ENCODE measurements at regions not wholly inside any gene's neighbourhood (a gene's known extent, or its start where the extent isn't known, plus 50 kb on each side); places are given as distances from the start of the nearest gene placed in this dataset.
"Not testable (repeated sequence)": the region's sequence is repeated elsewhere in the genome, so short reads cannot be mapped to it uniquely, and the experiment has no call there.

DNA sequence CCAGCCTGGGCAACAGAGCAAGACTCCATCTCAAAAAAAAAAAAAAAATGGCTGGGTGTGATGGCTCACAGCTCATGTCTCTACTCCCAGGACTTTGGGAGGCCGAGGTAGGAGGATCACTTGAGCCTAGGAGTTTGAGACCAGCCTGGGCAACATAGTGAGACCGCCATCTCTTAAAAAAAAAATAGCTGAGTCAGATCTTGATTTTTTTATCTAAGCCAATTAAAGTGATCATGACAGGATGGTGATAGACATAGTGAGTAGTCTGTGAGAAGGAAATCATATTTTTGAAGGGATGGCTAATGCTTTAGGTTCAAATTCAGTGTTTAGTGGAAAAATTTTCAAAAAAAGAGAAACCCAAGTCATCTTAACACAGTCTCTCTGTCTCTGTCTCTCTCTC is 114.6 kb upstream of the JARID2 start:
- no peak for DNase-seq (ENCODE audit: low spot score)

DNA sequence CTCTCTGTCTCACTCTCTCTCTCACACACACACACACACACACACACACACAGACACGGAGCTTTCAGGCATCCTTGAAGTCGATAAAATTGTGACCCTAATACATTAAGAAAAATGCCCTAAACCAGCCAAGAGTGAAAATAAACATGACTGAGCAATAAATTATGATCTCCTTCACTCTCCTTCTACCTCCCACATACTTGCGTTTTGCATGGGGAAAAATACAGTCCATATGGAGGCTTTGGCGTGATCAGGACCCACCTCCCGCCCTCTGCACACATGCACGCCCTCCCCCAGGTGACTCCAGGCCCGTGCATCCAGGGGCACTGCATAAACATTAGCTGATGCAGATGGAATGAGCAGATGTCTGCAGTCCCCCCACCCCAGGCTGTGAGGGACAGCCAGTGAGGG is 114.2 kb upstream of the JARID2 start:
- DNase-seq (ENCODE audit: low spot score) = no peak

DNA sequence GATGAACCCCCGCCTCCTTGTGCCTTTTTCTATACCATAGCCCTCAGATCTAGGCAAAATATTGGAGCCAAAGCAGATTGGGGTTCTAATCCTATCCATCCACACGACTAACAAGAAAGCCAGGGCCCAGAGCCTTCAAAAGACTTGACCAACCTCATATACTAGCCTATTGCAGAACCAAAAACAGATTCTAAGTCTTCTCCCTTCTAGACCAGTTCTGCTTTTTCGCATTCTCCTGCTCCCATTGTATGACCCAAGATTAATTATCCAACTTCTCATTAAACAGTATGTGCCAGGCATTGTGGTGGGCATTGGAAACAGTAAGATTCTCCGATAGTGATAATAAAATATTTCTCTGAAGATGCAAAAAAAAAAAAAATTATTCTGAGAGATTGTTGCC is 113.7 kb upstream of the JARID2 start:
- no peak for DNase-seq (ENCODE audit: low spot score)

DNA sequence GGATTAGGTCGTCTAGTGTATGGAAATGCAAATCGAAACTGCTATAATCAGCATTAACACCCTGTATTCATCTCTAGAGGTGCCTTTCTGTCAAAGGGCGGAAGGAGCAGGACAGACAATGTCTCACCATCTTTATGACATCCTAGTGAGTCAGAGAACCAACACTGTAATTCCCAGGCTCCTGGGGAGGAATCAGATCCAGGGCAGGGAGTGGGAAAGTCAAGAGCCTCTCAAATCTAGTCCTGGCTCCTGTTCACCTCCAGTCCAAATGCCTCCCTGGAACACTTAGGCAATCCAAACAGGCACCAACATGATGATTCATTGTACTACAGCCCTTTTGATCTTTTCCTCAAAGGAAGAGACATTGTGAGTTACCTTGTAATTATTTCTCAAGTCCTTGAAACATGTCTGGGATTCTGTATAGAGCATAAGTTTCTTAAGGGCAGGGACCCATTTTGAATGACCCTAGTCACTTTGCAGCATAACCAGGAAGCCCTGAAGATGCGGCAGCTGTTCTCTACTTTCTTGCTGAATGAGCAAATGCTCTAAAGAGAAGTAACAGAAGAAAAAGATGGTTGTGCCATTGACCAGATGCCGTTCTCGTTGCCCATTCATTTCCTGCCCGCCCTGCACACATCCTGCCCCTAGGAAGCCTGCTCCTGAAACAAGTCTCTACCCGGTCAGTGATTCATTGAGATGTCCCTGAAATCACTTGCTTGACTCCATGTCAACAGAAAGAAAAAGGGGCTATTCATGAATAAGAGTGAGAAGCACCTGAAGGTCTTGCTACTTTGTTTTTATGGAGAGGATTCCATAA is 112.8 kb upstream of the JARID2 start:
- peak; percentile 43 for DNase-seq (ENCODE audit: low spot score)

DNA sequence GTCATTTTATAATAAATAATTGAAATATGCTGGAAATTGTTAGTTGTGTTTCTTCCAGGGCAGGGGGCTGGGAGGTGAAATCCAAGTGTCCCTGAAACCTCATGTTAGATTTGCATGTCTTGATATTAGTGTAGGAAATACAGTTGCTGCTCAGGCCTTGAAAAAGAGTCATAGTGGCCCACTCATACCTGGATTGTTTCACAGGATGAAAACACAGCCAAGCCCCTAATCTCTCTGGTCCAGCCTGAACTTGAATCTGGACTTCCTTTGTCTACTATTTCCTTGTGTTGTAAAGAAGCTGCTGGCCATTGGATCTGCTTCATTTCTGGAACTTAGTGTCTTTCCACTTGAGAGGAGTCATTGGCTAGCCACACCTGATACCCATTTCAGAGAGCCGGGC is 108.8 kb upstream of the JARID2 start:
- no peak for DNase-seq (ENCODE audit: low spot score)

DNA sequence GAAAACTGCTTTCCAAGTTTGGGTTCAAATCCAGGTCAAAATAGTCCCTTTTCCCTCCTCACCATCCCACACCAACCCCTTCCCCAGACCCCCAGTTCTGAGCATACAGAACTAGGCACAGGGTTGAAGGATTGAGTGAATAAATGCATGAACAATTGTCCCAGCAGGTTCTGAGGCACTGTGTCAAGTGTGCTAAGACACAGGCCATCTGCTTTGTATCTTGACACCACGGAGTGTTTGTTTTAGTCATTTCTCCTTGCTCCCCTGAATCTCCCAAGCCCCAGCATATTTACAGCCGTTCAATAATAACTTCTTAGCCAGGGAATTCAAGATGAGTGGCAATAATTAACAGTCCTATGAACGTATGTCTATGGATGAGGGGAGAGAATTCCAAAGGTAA is 102.8 kb upstream of the JARID2 start:
- DNase-seq (ENCODE audit: low spot score) = no peak

DNA sequence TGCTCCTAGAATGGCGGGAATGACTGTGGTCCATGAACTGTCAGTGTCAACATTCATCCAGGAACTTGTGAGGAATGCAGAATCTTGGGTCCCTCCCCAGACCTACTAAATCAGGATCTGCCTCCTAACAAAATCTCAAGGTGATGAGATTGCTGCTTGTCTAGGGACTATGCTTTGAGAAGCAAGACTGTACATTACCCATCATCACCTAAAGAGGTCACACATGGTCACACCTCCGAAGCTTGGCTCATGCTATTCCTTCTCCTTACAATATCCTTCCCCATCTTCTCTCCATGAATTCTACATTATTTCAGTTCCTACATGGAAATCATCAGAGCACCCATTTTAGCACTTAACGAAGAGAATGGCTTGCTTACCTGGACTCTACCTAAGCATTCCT is 102.3 kb upstream of the JARID2 start:
- DNase-seq (ENCODE audit: low spot score) = no peak

DNA sequence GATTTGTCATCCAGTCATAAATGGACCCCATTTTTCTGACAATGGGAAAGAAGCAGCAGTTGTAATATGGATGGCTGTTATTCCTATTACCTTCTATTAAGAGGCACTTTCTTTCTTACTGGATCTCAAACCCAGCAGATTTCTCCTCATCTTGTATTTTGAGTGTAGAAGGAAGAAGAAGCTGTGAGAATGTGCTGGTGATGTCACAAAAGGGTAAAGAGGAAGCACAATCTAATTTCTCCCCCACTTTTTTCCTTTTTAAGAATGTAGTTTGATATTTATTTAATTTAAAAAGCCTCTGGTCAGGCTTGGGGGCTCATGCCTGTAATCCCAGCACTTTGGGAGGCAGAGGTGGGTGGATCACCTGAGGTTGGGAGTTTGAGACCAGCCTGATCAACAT is 100.0 kb upstream of the JARID2 start:
- no peak for DNase-seq (ENCODE audit: low spot score)

DNA sequence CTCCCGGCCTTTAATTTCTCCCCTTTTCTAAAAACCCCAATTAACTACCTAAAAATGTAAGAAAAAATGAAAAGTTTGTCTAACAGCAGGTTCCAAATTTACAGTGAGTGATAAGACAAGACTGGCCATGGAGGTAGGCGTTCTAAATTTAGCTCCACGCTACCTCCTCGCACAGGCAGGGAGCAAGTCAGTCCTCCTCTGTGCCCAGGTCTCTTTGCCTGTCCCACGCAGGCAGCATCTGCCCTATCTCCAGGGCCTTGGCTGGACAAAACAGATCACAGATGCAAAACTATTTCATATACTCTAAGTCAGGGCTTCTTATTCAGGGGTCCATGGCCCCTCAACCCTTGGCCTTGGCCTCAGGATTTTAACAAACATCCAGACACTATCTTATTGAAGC is 98.0 kb upstream of the JARID2 start:
- DNase-seq (ENCODE audit: low spot score) = no peak

DNA sequence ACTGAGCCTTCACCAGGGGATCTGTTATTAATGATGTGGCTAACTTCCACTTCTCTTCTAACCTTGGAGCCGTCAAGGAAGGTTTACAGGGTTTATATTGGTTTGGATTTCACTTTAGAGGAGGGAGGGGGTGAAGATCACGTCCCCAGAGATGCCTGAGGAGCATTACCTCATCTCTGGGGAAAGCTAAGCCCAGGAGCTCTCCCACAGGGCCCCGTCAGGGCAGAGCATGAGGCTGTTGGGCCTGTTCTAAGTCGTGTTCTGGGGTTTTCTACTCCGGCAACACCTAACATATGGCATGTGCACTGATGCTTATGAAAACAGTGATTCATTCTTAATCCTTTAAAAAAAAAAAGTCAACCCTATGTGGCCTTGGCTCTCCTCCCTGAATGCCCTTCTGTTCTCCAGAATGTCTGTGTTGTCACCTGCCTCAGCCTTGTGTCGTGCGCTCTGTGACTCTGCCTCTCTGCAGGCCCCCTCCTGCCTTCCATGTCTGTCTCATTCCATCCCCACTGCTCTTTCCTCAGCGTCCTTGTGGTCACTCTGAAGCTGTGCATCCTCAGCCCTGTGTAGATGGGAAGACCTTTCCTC is 97.4 kb upstream of the JARID2 start:
- peak; percentile 53 for DNase-seq (ENCODE audit: low spot score)

DNA sequence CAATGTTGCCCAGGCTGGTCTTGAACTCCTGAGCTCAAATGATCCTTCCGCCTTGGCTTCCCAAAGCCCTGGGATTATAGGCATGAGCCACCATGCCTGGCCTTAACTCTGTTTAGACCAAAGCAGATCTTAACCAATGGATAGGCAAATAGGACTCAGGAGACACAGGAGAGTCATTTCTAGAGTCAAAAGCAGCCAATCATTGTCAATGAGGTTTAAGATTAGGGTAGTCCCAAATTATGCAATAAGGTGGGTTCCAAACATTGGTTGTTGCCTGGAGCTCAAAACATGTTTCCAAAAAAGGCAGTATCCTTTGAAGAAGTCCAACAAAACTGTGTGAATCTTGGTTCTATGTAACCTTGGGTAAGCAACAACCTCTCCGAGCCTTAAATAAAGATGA is 95.7 kb upstream of the JARID2 start:
- DNase-seq (ENCODE audit: low spot score) = no peak

DNA sequence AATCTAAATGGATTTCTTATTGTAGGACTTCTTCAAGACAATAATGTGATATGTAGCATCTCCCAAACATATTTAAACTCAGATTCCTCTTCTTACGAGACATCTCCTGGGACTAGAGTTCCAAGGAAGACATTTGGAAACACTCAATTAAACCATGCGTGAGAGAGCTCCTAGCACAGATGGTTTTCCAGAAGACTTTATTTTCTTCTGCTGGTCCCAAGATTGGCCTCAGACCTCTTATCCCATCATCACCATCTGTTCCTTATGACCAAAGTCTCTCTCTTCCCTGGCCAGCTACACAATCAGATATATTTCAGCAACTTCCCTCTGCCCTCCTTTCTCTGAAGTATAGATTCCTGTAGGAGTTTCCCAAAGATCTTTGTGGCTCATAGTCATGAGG is 93.2 kb upstream of the JARID2 start:
- DNase-seq (ENCODE audit: low spot score) = no peak

DNA sequence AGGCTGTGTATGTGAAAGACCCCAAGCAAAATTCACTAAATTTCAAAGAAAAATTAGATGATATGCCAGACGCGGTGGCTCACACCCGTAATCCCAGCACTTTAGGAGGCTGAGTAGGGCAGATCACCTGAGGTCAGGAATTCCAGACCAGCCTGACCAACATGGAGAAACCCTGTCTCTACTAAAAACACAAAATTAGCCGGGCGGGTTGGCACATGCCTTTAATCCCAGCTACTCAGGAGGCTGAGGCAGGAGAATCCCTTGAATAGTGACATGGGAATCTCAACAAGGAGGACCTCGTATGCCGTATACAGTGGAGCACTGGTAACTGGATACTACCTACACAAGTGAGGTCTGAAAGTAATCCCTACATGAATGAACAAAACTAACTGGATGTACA is 92.7 kb upstream of the JARID2 start:
- no peak for DNase-seq (ENCODE audit: low spot score)

DNA sequence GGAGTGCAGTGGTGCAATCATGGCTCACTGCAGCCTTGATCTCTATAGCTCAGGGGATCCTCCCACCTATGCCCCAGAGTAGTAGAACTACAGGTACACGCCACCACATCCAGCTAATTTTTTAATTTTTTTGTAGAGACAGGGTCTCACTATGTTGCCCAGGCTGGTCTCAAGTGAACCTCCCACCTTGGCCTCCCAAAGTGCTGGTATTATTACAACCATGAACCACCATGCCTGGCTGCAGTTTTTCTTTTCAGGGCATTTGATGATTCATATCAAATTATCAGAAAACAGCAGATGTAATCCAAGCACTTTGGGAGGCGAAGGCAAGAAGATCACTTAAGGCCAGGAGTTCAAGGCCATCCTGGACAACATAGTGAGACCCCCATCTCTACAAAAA is 88.4 kb upstream of the JARID2 start:
- DNase-seq (ENCODE audit: low spot score) = no peak

DNA sequence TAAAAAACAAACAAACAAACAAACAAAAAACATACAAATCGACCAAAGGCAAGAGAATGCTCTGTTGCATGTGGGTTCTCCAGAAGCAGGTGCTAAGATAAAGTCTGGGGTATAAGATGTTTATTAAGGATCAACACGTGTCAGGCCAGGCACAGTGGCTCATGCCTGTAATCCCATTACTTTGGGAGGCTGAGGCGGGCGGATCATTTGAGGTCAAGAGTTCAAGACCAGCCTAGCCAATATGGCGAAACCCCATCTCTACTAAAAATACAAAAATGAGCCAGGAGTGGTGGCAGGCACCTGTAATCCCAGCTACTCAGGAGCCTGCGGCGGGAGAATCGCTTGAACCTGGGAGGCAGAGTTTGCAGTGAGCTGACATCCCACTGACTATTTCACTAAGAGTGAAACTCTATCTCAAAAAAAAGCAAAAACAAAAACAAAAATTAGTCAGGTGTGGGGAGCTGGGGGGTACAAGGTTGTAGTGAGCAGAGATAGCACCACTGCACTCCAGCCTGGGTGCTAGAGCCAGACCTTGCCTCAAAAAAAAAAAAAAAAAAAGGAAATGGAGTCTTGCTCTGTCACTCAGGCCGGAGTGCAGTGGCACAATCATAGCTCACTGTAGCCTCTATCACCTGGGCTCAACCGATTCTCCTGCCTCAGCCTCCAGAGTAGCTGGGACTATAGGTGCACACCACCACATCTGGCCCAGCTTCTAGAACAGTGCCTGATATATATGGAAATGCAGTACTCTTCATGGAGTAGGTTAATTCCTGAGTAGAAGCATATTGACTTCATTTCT is 86.8 kb upstream of the JARID2 start:
- DNase-seq (ENCODE audit: low spot score) = no peak

DNA sequence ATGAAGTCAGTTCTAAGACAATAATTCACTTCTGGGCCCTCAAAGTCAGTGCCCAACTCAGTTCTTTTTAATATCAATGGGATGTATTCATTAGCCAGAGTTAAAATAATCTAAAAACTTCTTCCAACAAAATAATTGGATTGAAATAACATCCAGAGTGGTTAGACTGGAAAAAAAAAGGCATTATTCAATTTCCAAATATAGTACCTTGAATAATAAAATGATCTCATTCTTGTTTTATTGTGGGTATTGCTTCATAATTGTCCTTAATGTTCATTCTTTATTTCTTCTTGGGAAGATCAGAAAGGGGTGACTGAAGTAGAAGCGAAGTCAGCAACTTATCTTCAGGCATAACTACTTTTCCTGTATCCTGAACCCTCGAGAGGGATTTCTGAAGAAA is 85.1 kb upstream of the JARID2 start:
- no peak for DNase-seq (ENCODE audit: low spot score)

DNA sequence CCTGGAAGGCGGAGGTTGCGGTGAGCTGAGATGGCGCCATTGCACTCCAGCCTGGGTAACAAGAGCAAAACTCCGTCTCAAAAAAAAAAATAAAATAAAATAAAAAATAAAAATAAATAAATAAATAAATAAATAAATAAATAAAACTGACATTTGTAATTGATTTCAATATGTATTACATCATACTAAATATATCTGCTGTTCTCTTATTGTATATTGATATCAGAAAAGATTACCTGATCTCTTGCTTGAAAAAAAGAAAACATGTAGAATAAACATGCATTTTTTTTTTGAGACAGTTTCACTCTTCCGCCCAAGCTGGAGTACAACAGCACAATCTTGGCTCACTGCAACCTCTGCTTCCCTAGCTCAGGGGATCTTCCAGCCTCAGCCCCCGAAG is 81.0 kb upstream of the JARID2 start:
- DNase-seq (ENCODE audit: low spot score) = not testable (repeated sequence)

DNA sequence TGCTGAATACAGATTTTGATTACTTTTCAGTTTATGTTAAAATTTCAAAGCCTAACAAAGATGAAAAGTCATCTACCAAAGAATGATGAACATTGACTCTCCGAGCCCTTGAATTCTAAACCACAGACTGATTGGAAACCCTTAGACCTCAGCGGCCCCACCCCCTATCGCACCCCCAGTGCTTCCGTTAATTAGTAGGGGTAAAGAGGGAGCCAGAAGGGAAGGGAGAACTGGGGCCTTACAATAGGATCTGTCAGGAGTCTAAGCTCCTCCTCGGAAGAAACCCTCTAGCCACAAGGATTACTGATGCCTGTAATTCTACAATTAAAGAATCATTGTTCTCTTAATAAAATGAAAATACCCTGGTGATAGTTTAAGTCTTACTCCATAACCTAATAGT is 79.7 kb upstream of the JARID2 start:
- DNase-seq (ENCODE audit: low spot score) = no peak

DNA sequence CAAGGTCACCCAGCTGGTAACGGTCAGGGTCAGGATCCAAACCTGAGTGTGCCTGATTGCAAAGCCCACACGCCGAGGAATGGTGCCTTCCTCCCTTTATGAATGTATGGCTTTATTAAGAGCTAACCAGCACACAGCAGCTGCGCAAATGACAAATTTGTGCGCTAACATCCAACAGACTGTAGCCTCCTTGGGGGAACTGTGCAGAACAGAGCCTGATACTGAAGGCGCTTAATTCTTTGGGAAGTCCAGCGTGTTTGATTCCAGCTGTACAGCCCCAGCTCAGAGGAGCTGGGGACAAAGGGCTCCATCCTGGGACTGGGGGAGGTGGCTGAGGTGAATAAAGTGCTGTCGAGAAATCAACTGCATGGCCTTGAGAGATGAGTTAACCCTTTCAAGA is 75.7 kb upstream of the JARID2 start:
- no peak for DNase-seq (ENCODE audit: low spot score)

DNA sequence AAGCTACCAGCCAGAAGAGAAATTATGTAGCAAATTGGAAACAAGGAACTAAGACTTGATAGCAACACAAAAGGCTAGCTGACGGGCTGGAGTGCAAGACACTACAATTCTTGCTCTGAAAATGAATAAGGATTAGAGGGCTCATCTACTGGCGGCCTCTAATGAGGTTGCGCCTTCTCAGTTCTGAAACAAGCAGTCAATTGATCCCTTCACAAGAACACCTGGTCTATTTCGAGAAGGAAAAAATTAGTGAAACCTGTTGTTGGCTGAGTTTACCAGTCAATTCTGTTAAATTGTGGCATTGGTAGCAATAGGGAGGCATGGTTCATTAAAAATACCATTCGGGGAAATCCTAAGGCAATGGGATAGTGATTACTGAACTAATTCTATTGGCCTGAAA is 74.8 kb upstream of the JARID2 start:
- DNase-seq (ENCODE audit: low spot score) = no peak

DNA sequence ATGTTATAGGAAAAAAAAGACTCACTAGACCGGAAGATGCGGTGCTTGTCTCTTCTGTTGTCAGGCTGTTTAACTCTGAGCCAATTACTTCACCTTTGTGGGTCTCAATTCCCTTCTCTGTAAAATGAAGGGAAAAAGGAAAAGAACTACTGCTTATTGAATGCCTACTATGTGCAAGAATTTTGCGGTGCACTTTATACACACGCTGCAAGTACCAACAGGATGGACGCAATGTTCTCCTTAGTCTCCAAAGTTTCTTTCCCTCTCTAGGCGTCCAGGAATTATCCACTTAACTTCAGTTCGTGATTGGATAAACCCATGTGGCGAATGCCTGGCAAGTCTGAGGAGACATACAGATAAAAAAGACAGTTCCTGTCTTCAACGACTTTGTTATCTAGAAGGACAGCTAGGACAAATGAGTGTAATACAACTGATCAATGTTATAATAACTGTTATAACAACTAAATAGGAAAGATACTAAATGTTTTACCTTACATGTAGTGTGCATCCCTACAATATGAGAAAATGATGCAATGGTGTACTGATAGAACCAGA is 69.0 kb upstream of the JARID2 start:
- DNase-seq (ENCODE audit: low spot score) = no peak

DNA sequence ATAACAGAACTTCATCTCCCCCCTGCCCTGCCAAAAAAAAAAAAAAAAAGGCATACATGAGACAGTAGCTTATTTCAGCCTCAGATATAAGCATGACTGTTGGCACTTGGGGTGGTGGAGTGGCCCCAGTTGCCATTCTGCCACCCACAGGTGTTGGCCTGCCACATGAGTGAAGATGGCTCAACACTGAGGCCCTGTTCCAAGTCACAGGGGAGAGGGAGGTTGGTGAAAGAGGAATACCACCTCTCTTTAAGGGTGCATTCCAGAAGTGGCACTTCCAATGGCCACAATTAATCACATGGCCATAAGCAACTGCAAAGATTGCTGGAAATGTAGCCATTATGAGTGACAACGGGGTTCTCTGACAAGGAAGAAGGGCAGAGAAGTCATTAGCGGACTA is 61.9 kb upstream of the JARID2 start:
- DNase-seq (ENCODE audit: low spot score) = no peak

DNA sequence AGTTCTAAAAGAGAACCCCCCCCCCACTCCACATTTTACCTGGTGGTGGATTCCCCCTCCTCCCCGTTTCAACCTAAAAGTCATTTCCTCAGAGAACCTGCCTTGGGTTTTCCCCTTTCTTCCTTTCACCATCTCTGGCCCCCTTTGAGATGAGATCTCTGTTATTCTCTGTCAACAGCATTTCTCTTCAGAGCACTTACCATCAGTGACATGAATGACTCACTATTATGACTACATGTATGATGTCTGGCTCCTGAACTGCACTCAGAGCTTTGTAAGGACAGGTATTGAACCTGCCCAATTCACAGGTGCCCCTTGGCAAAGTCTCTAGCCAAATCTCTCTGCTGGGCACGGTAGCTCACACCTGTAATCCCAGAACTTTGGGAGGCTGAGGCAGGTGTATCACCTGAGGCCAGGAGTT is 61.4 kb upstream of the JARID2 start:
- no peak for DNase-seq (ENCODE audit: low spot score)

Data from AG08396 (cell line).